ENCODE measurements at regions not wholly inside any gene's neighbourhood (a gene's known extent, or its start where the extent isn't known, plus 50 kb on each side); places are given as distances from the start of the nearest gene placed in this dataset.

GRCh38 chr20:11320033-11320432 is 597.7 kb upstream of the BTBD3 start:
- no peak for TF ChIP-seq CTCF (conservative IDR thresholded peaks at IDR 0.05; ENCODE audit: control insufficient read depth, insufficient read depth, low read depth, low read length)
- no peak for DNase-seq (ENCODE audit: low read depth)
- H3K4me3 ChIP-seq (ENCODE audit: control insufficient read depth, low read depth, low read length) = no peak overlapping the region

- no peak for DNase-seq (ENCODE audit: low read depth)
- H3K4me3 ChIP-seq (ENCODE audit: control insufficient read depth, low read depth, low read length) = no peak overlapping the region
- TF ChIP-seq CTCF (conservative IDR thresholded peaks at IDR 0.05; ENCODE audit: control insufficient read depth, insufficient read depth, low read depth, low read length) = no peak
Measured at GRCh38 chr20:11323816-11324215, 593.9 kb upstream of the BTBD3 start.

- no peak overlapping the region for H3K4me3 ChIP-seq (ENCODE audit: control insufficient read depth, low read depth, low read length)
- DNase-seq (ENCODE audit: low read depth) = no peak
- TF ChIP-seq CTCF (conservative IDR thresholded peaks at IDR 0.05; ENCODE audit: control insufficient read depth, insufficient read depth, low read depth, low read length) = no peak
Measured at GRCh38 chr20:11324990-11325389, 592.7 kb upstream of the BTBD3 start.

GRCh38 chr20:11328839-11329238 is 588.9 kb upstream of the BTBD3 start:
- no peak for TF ChIP-seq CTCF (conservative IDR thresholded peaks at IDR 0.05; ENCODE audit: control insufficient read depth, insufficient read depth, low read depth, low read length)
- DNase-seq (ENCODE audit: low read depth) = no peak
- no peak overlapping the region for H3K4me3 ChIP-seq (ENCODE audit: control insufficient read depth, low read depth, low read length)

GRCh38 chr20:11329271-11329670 is 588.4 kb upstream of the BTBD3 start:
- DNase-seq (ENCODE audit: low read depth) = no peak
- no peak for TF ChIP-seq CTCF (conservative IDR thresholded peaks at IDR 0.05; ENCODE audit: control insufficient read depth, insufficient read depth, low read depth, low read length)
- H3K4me3 ChIP-seq (ENCODE audit: control insufficient read depth, low read depth, low read length) = no peak overlapping the region

GRCh38 chr20:11331096-11331495 is 586.6 kb upstream of the BTBD3 start:
- no peak for DNase-seq (ENCODE audit: low read depth)
- TF ChIP-seq CTCF (conservative IDR thresholded peaks at IDR 0.05; ENCODE audit: control insufficient read depth, insufficient read depth, low read depth, low read length) = no peak
- no peak overlapping the region for H3K4me3 ChIP-seq (ENCODE audit: control insufficient read depth, low read depth, low read length)

- TF ChIP-seq CTCF (conservative IDR thresholded peaks at IDR 0.05; ENCODE audit: control insufficient read depth, insufficient read depth, low read depth, low read length) = no peak
- no peak for DNase-seq (ENCODE audit: low read depth)
- H3K4me3 ChIP-seq (ENCODE audit: control insufficient read depth, low read depth, low read length) = no peak overlapping the region
Measured at GRCh38 chr20:11332381-11332780, 585.3 kb upstream of the BTBD3 start.

All from fibroblast of mammary gland (primary cell).